Nephron progenitor cell (in vitro differentiated cells): ENCODE measurements at regions not wholly inside any gene's neighbourhood (a gene's known extent, or its start where the extent isn't known, plus 50 kb on each side); places are given as distances from the start of the nearest gene placed in this dataset.
"Not testable (repeated sequence)": the region's sequence is repeated elsewhere in the genome, so short reads cannot be mapped to it uniquely, and the experiment has no call there.

Experiments used
- DNase-seq: peaks from one replicate; pipeline ENCODE4 v3.0.0; 2021
- H3K27ac Mint-ChIP-seq: 2 replicates; pipeline ENCODE4 v1.8.0; 2021; ENCODE audit warnings: mild to moderate bottlenecking, moderate library complexity, mixed read lengths
- H3K27me3 Mint-ChIP-seq: 2 replicates; pipeline ENCODE4 v1.8.0; 2021; ENCODE audit warnings: mild to moderate bottlenecking, low read depth, mixed read lengths; ENCODE audit not compliant: poor library complexity
- H3K36me3 Mint-ChIP-seq: 2 replicates; pipeline ENCODE4 v1.8.0; 2021; ENCODE audit warnings: low read depth, mixed read lengths
- H3K4me1 Mint-ChIP-seq: 2 replicates; pipeline ENCODE4 v1.8.0; 2021; ENCODE audit warnings: mixed read lengths
- H3K4me3 Mint-ChIP-seq: 2 replicates; pipeline ENCODE4 v1.8.0; 2021; ENCODE audit warnings: mild to moderate bottlenecking, moderate library complexity, mixed read lengths
- H3K9me3 Mint-ChIP-seq: 2 replicates; pipeline ENCODE4 v1.8.0; 2021; ENCODE audit warnings: mild to moderate bottlenecking, moderate library complexity, mixed read lengths
- CTCF ChIP-seq: fragments of 200-600 bp; sonication (generic); IDR thresholded peaks from 2 replicates; pipeline ENCODE4 v1.5.0; 2021; ENCODE audit warnings: antibody characterized with exemption

GRCh38 chrX:43448688-43449087 lies 207.4 kb upstream of the MAOA start:
- Mint-ChIP-seq H3K27me3 (no peaks in the 10 kb centered on the region), H3K27ac (no peak overlapping the region), H3K9me3 (peaks cover 35% of the 10 kb centered on the region), H3K36me3 (peaks cover 7% of the 10 kb centered on the region), H3K4me3 (no peak overlapping the region), H3K4me1 (peaks cover 2% of the 10 kb centered on the region)
- no peak for TF ChIP-seq CTCF
- DNase-seq: no peak

GRCh38 chrX:43450355-43450754 lies 205.7 kb upstream of the MAOA start:
- no peak overlapping the region for H3K27ac Mint-ChIP-seq
- no peak overlapping the region for H3K4me3 Mint-ChIP-seq
- peaks cover 19% of the 10 kb centered on the region for H3K4me1 Mint-ChIP-seq
- H3K9me3 Mint-ChIP-seq: peaks cover 43% of the 10 kb centered on the region
- no peaks in the 10 kb centered on the region for H3K27me3 Mint-ChIP-seq
- peaks cover 7% of the 10 kb centered on the region for H3K36me3 Mint-ChIP-seq
- no peak for TF ChIP-seq CTCF
- DNase-seq: no peak

GRCh38 chrX:43451976-43452686 lies 204.0 kb upstream of the MAOA start:
- not testable (repeated sequence) for H3K27me3 Mint-ChIP-seq, H3K36me3 Mint-ChIP-seq
- peaks cover 43% of the 10 kb centered on the region for H3K9me3 Mint-ChIP-seq

GRCh38 chrX:43456063-43456462 lies 200.0 kb upstream of the MAOA start:
- H3K36me3 Mint-ChIP-seq: peaks cover 7% of the 10 kb centered on the region
- H3K27me3 Mint-ChIP-seq: no peaks in the 10 kb centered on the region
- peak overlapping the region; percentile 12 for H3K27ac Mint-ChIP-seq

More at GRCh38 chrX:43451976-43452686, 204.0 kb upstream of the MAOA start:
- DNase-seq, H3K27ac Mint-ChIP-seq, H3K4me3 Mint-ChIP-seq: not testable (repeated sequence)
- H3K4me1 Mint-ChIP-seq: peaks cover 36% of the 10 kb centered on the region

GRCh38 chrX:43456906-43457305 lies 199.2 kb upstream of the MAOA start:
- H3K27ac Mint-ChIP-seq: no peak overlapping the region
- peaks cover 5% of the 10 kb centered on the region for H3K36me3 Mint-ChIP-seq
- DNase-seq: no peak
- H3K9me3 Mint-ChIP-seq: peaks cover 22% of the 10 kb centered on the region
- no peaks in the 10 kb centered on the region for H3K27me3 Mint-ChIP-seq
- peaks cover 47% of the 10 kb centered on the region for H3K4me1 Mint-ChIP-seq
- no peak for TF ChIP-seq CTCF
- H3K4me3 Mint-ChIP-seq: no peak overlapping the region

More at GRCh38 chrX:43456063-43456462, 200.0 kb upstream of the MAOA start:
- Mint-ChIP-seq H3K9me3 (peaks cover 30% of the 10 kb centered on the region), H3K4me3 (no peak overlapping the region), H3K4me1 (peaks cover 47% of the 10 kb centered on the region)
- DNase-seq: peak; percentile 22
- no peak for TF ChIP-seq CTCF

- Mint-ChIP-seq H3K27ac (no peak overlapping the region), H3K4me1 (no peaks in the 10 kb centered on the region), H3K27me3 (no peaks in the 10 kb centered on the region), H3K36me3 (no peaks in the 10 kb centered on the region), H3K9me3 (peaks cover 4% of the 10 kb centered on the region), H3K4me3 (no peak overlapping the region)
- no peak for TF ChIP-seq CTCF
- no peak for DNase-seq
Measured at GRCh38 chrX:43467608-43468234, 188.4 kb upstream of the MAOA start.
